Tibial nerve (tissue), 4 donors: ENCODE measurements at regions not wholly inside any gene's neighbourhood (a gene's known extent, or its start where the extent isn't known, plus 50 kb on each side); places are given as distances from the start of the nearest gene placed in this dataset.

Experiments used
- DNase-seq, 2 donors: peaks; one replicate each; pipeline ENCODE4 v3.0.0-alpha.2; 2019; ENCODE audit warnings: low spot score in 2 of 2
- H3K27ac ChIP-seq, 4 donors: fragments of 200-600 bp; sonication (generic) in 3 of 4; one replicate each; pipeline ENCODE4 v1.5.1; 2017 to 2019; ENCODE audit warnings: mild to moderate bottlenecking in 1 of 4
- H3K27me3 ChIP-seq, 2 donors: fragments of 200-600 bp; sonication (generic) in 1 of 2; one replicate each; pipeline versions ENCODE4 v1.5.1 to v1.6.0; 2017 to 2019
- H3K36me3 ChIP-seq, 3 donors: fragments of 200-600 bp; sonication (generic); one replicate each; pipeline ENCODE4 v1.5.1; 2018 to 2019
- H3K4me1 ChIP-seq, 4 donors: fragments of 200-600 bp; sonication (generic) in 3 of 4; one replicate each; pipeline ENCODE4 v1.5.1; 2017 to 2019
- H3K4me3 ChIP-seq, 4 donors: fragments of 200-600 bp; sonication (generic) in 3 of 4; one replicate each; pipeline ENCODE4 v1.5.1; 2017 to 2019; ENCODE audit warnings: mild to moderate bottlenecking in 1 of 4, moderate library complexity in 1 of 4
- H3K9me3 ChIP-seq, 4 donors: fragments of 200-600 bp; sonication (generic) in 3 of 4; one replicate each; pipeline ENCODE4 v1.5.1; 2017 to 2019
- EP300 ChIP-seq, 2 donors: sonication (generic); formaldehyde crosslinking; IDR thresholded peaks; one replicate each; pipeline ENCODE4 v1.6.1; 2017; ENCODE audit warnings: antibody characterized with exemption in 2 of 2, mild to moderate bottlenecking in 1 of 2
- POLR2A ChIP-seq, 2 donors: fragments of 450-650 bp; IDR thresholded peaks; one replicate each; pipeline ENCODE4 v1.6.1; 2017; ENCODE audit warnings: antibody characterized with exemption in 2 of 2, mild to moderate bottlenecking in 2 of 2, moderate library complexity in 2 of 2
- WGBS, 2 donors: methylation state at CpG; one replicate each; pipeline ENCODE4 v1.1.5; 2018; 5-methylcytosine and 5-hydroxymethylcytosine counted together
- TF ChIP-seq, protein P1 (sequence below), 5 experiments: fragments of 200-600 bp in 3 of 5; fragments of 450-650 bp in 2 of 5; sonication (generic) in 3 of 5; IDR thresholded peaks; one replicate each; pipeline ENCODE4 v1.5.1; 2016 to 2019; ENCODE audit warnings: antibody characterized with exemption in 5 of 5, mild to moderate bottlenecking in 3 of 5, moderate library complexity in 2 of 5

- WGBS, 2 donors, result 77 to 85% methylated on average over 3 of the region's 3 CpGs
- Histone ChIP-seq H3K27me3 (no peaks in the 10 kb centered on the region), H3K27ac (no peak overlapping the region), H3K4me1 (no peaks in the 10 kb centered on the region), H3K4me3 (no peak overlapping the region), H3K9me3 (no peaks in the 10 kb centered on the region), H3K36me3 (no peaks in the 10 kb centered on the region)
- TF ChIP-seq EP300 (IDR thresholded peaks at IDR 0.05) (no peak), POLR2A (IDR thresholded peaks at IDR 0.05) (no peak)
- TF ChIP-seq, protein P1, sequence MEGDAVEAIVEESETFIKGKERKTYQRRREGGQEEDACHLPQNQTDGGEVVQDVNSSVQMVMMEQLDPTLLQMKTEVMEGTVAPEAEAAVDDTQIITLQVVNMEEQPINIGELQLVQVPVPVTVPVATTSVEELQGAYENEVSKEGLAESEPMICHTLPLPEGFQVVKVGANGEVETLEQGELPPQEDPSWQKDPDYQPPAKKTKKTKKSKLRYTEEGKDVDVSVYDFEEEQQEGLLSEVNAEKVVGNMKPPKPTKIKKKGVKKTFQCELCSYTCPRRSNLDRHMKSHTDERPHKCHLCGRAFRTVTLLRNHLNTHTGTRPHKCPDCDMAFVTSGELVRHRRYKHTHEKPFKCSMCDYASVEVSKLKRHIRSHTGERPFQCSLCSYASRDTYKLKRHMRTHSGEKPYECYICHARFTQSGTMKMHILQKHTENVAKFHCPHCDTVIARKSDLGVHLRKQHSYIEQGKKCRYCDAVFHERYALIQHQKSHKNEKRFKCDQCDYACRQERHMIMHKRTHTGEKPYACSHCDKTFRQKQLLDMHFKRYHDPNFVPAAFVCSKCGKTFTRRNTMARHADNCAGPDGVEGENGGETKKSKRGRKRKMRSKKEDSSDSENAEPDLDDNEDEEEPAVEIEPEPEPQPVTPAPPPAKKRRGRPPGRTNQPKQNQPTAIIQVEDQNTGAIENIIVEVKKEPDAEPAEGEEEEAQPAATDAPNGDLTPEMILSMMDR (IDR thresholded peaks at IDR 0.05), result no peak
- DNase-seq, result no peak
Measured at GRCh38 chr7:54249686-54250085, 292.5 kb upstream of the VSTM2A start.

DNA sequence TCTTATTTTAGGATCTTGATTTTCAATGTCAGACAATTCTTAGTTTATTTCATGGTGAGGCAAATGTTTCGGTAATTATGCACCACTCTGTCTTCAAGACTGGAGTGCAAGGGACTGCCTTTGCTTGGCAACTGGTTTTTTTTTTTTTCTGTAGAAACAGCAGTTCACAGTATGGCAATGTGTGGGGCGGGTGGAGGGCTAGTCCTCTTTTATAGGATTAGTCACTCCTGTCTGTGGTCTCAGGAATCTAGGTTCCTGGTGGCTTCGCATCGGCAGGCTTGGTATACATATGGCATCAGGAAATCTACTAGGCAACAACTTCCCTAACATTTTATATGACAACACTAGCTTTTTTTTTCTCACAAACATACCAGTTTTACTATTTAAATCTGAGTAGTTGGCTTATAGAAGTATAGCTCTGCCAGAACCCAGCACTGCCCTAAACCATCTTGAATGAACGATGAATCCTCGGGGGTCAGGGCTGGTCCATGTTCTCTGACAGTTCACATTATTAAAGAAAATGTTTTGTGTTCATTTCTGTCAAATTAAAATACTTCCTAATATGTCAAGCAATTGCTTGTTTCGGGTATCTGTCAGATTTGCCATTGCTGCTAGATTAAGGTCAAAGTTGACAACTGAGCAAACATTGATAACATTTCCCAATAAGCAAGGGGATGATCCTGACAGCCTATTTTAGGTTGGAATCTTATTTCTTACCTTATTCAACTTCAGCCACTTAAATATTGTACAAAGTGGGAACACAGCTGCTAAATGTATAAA is 289.7 kb upstream of the VSTM2A start:
- no peak overlapping the region for H3K4me3 ChIP-seq
- no peak for DNase-seq
- no peaks in the 10 kb centered on the region for H3K36me3 ChIP-seq
- H3K4me1 ChIP-seq, result no peaks in the 10 kb centered on the region
- no peaks in the 10 kb centered on the region for H3K27me3 ChIP-seq
- 81 to 83% methylated on average over 7 of the region's 7 CpGs for WGBS, 2 donors
- H3K27ac ChIP-seq, result no peak overlapping the region
- H3K9me3 ChIP-seq, result no peaks in the 10 kb centered on the region
- no peak for TF ChIP-seq POLR2A (IDR thresholded peaks at IDR 0.05)
- TF ChIP-seq, protein P1 (IDR thresholded peaks at IDR 0.05), result no peak
- TF ChIP-seq EP300 (IDR thresholded peaks at IDR 0.05), result no peak

GRCh38 chr7:54253036-54253373 is 289.2 kb upstream of the VSTM2A start:
- Histone ChIP-seq H3K4me1 (no peaks in the 10 kb centered on the region), H3K36me3 (no peaks in the 10 kb centered on the region), H3K9me3 (no peaks in the 10 kb centered on the region), H3K4me3 (no peak overlapping the region), H3K27ac (no peak overlapping the region), H3K27me3 (no peaks in the 10 kb centered on the region)
- DNase-seq, result no peak
- TF ChIP-seq POLR2A (IDR thresholded peaks at IDR 0.05), result no peak
- TF ChIP-seq EP300 (IDR thresholded peaks at IDR 0.05), result no peak
- TF ChIP-seq, protein P1 (IDR thresholded peaks at IDR 0.05), result no peak
- 71 to 72% methylated on average over 5 of the region's 5 CpGs for WGBS, 2 donors

- 54 to 68% methylated on average over 1 of the region's 1 CpG for WGBS, 2 donors
- Histone ChIP-seq H3K27ac (no peak overlapping the region), H3K4me1 (no peaks in the 10 kb centered on the region), H3K4me3 (no peak overlapping the region), H3K27me3 (no peaks in the 10 kb centered on the region), H3K9me3 (no peaks in the 10 kb centered on the region), H3K36me3 (no peaks in the 10 kb centered on the region)
- no peak for DNase-seq
- no peak for TF ChIP-seq POLR2A (IDR thresholded peaks at IDR 0.05)
- TF ChIP-seq, protein P1 (IDR thresholded peaks at IDR 0.05), result no peak
Measured at GRCh38 chr7:54255242-54255641, 286.9 kb upstream of the VSTM2A start.

- no peaks in the 10 kb centered on the region for H3K9me3 ChIP-seq
- no peak for DNase-seq
- no peaks in the 10 kb centered on the region for H3K27me3 ChIP-seq
- no peak overlapping the region for H3K27ac ChIP-seq
- H3K36me3 ChIP-seq, result no peaks in the 10 kb centered on the region
- WGBS, 2 donors, result 90 to 94% methylated on average over 8 to 9 of the region's 9 CpGs
- TF ChIP-seq POLR2A (IDR thresholded peaks at IDR 0.05) (no peak), EP300 (IDR thresholded peaks at IDR 0.05) (no peak)
- TF ChIP-seq, protein P1 (IDR thresholded peaks at IDR 0.05), result no peak
- H3K4me1 ChIP-seq, result no peaks in the 10 kb centered on the region
- no peak overlapping the region for H3K4me3 ChIP-seq
Measured at GRCh38 chr7:54259185-54259584, 283.0 kb upstream of the VSTM2A start.
